HUES64 (cell line): ENCODE measurements at regions not wholly inside any gene's neighbourhood (a gene's known extent, or its start where the extent isn't known, plus 50 kb on each side); places are given as distances from the start of the nearest gene placed in this dataset.
"Not testable (repeated sequence)": the region's sequence is repeated elsewhere in the genome, so short reads cannot be mapped to it uniquely, and the experiment has no call there.

Experiments used
- H3K27ac ChIP-seq: 2 replicates; pipeline ENCODE4 v1.7.0; 2013; ENCODE audit warnings: low read depth, low read length, inconsistent platforms
- H3K27me3 ChIP-seq: 2 replicates; pipeline ENCODE4 v1.6.1; 2013; ENCODE audit warnings: mild to moderate bottlenecking, low read length; ENCODE audit not compliant: insufficient read depth
- H3K36me3 ChIP-seq: 2 replicates; pipeline ENCODE4 v1.6.1; 2013; ENCODE audit warnings: mild to moderate bottlenecking, low read length; ENCODE audit not compliant: insufficient read depth
- H3K4me1 ChIP-seq: 2 replicates; pipeline ENCODE4 v1.6.1; 2013; ENCODE audit warnings: mild to moderate bottlenecking, low read length, moderate library complexity; ENCODE audit not compliant: insufficient read depth
- H3K4me3 ChIP-seq: 2 replicates; pipeline ENCODE4 v1.5.1; 2013; ENCODE audit warnings: mild to moderate bottlenecking, low read length, moderate library complexity
- H3K9ac ChIP-seq: 2 replicates; pipeline ENCODE4 v1.6.1; 2013; ENCODE audit warnings: mild to moderate bottlenecking, low read depth, low read length
- H3K9me3 ChIP-seq: 2 replicates; pipeline ENCODE4 v1.6.1; 2013; ENCODE audit warnings: low read depth, low read length; ENCODE audit not compliant: insufficient read depth
- WGBS: fragments of 150-250, 120-280 bp; methylation state at CpG from one replicate; pipeline ENCODE4 v1.1.7; 2013; ENCODE audit warnings: missing lambda C conversion rate; 5-methylcytosine and 5-hydroxymethylcytosine counted together

- Histone ChIP-seq H3K4me3 (no peak overlapping the region), H3K9ac (no peak overlapping the region), H3K27ac (no peak overlapping the region), H3K27me3 (no peaks in the 10 kb centered on the region), H3K4me1 (no peaks in the 10 kb centered on the region), H3K9me3 (no peaks in the 10 kb centered on the region), H3K36me3 (no peaks in the 10 kb centered on the region)
- WGBS, result 92% methylated on average over 1 of the region's 1 CpG
Observed at GRCh38 chr15:46956881-46957280, 760.4 kb upstream of the SEMA6D start.

GRCh38 chr15:46960581-46960980 lies 756.7 kb upstream of the SEMA6D start:
- Histone ChIP-seq H3K4me1 (no peaks in the 10 kb centered on the region), H3K9ac (no peak overlapping the region), H3K9me3 (peaks cover 5% of the 10 kb centered on the region), H3K36me3 (no peaks in the 10 kb centered on the region), H3K4me3 (no peak overlapping the region), H3K27ac (no peak overlapping the region), H3K27me3 (no peaks in the 10 kb centered on the region)
- 97% methylated on average over 2 of the region's 3 CpGs for WGBS

GRCh38 chr15:46961795-46962194 lies 755.5 kb upstream of the SEMA6D start:
- Histone ChIP-seq H3K9ac (no peak overlapping the region), H3K4me3 (no peak overlapping the region), H3K36me3 (no peaks in the 10 kb centered on the region), H3K27ac (no peak overlapping the region), H3K27me3 (no peaks in the 10 kb centered on the region), H3K4me1 (no peaks in the 10 kb centered on the region), H3K9me3 (peaks cover 5% of the 10 kb centered on the region)

GRCh38 chr15:46988055-46988454 lies 729.2 kb upstream of the SEMA6D start:
- peaks cover 29% of the 10 kb centered on the region for H3K9me3 ChIP-seq
- H3K4me3 ChIP-seq, H3K9ac ChIP-seq, H3K27me3 ChIP-seq, H3K36me3 ChIP-seq, H3K27ac ChIP-seq, H3K4me1 ChIP-seq: not testable (repeated sequence)
- WGBS, result 92% methylated on average over 2 of the region's 2 CpGs

- Histone ChIP-seq H3K4me3 (no peak overlapping the region), H3K36me3 (no peaks in the 10 kb centered on the region), H3K27ac (no peak overlapping the region), H3K9ac (no peak overlapping the region), H3K27me3 (no peaks in the 10 kb centered on the region), H3K4me1 (no peaks in the 10 kb centered on the region), H3K9me3 (peaks cover under 1% of the 10 kb centered on the region; the same call in 1 of the 2 replicates)
- WGBS, result 97% methylated on average over 3 of the region's 3 CpGs
Observed at GRCh38 chr15:46996359-46996758, 720.9 kb upstream of the SEMA6D start.

GRCh38 chr15:46997501-46997900 lies 719.8 kb upstream of the SEMA6D start:
- 95% methylated on average over 3 of the region's 3 CpGs for WGBS
- H3K9me3 ChIP-seq, result no peaks in the 10 kb centered on the region

GRCh38 chr15:47003568-47003967 lies 713.7 kb upstream of the SEMA6D start:
- H3K27ac ChIP-seq, result no peak overlapping the region
- H3K9ac ChIP-seq, result no peak overlapping the region
- no peaks in the 10 kb centered on the region for H3K9me3 ChIP-seq
- H3K36me3 ChIP-seq, result no peaks in the 10 kb centered on the region
- no peaks in the 10 kb centered on the region for H3K4me1 ChIP-seq
- WGBS, result 83% methylated on average over 1 of the region's 1 CpG
- no peaks in the 10 kb centered on the region for H3K27me3 ChIP-seq
- H3K4me3 ChIP-seq, result no peak overlapping the region

More at GRCh38 chr15:46997501-46997900, 719.8 kb upstream of the SEMA6D start:
- no peak overlapping the region for H3K4me3 ChIP-seq
- H3K4me1 ChIP-seq, result no peaks in the 10 kb centered on the region
- no peak overlapping the region for H3K27ac ChIP-seq
- no peaks in the 10 kb centered on the region for H3K27me3 ChIP-seq
- no peaks in the 10 kb centered on the region for H3K36me3 ChIP-seq
- H3K9ac ChIP-seq, result no peak overlapping the region

GRCh38 chr15:47013446-47013845 lies 703.9 kb upstream of the SEMA6D start:
- H3K27me3 ChIP-seq, result no peaks in the 10 kb centered on the region
- H3K9ac ChIP-seq, result no peak overlapping the region
- no peak overlapping the region for H3K27ac ChIP-seq
- no peaks in the 10 kb centered on the region for H3K4me1 ChIP-seq
- H3K4me3 ChIP-seq, result no peak overlapping the region
- no peaks in the 10 kb centered on the region for H3K36me3 ChIP-seq
- H3K9me3 ChIP-seq, result no peaks in the 10 kb centered on the region

- H3K27ac ChIP-seq, result no peak overlapping the region
- no peaks in the 10 kb centered on the region for H3K36me3 ChIP-seq
- H3K4me1 ChIP-seq, result no peaks in the 10 kb centered on the region
- 84% methylated on average over 5 of the region's 5 CpGs for WGBS
- H3K4me3 ChIP-seq, result no peak overlapping the region
- H3K27me3 ChIP-seq, result no peaks in the 10 kb centered on the region
- no peak overlapping the region for H3K9ac ChIP-seq
- H3K9me3 ChIP-seq, result no peaks in the 10 kb centered on the region
Observed at GRCh38 chr15:47027322-47027946, 689.9 kb upstream of the SEMA6D start.

- no peaks in the 10 kb centered on the region for H3K27me3 ChIP-seq
- no peaks in the 10 kb centered on the region for H3K36me3 ChIP-seq
- WGBS, result 95% methylated on average over 1 of the region's 2 CpGs
- H3K4me3 ChIP-seq, result no peak overlapping the region
- H3K4me1 ChIP-seq, result no peaks in the 10 kb centered on the region
- no peak overlapping the region for H3K9ac ChIP-seq
- no peak overlapping the region for H3K27ac ChIP-seq
- H3K9me3 ChIP-seq, result no peaks in the 10 kb centered on the region
Observed at GRCh38 chr15:47035475-47036406, 681.6 kb upstream of the SEMA6D start.

GRCh38 chr15:47037003-47037402 lies 680.3 kb upstream of the SEMA6D start:
- Histone ChIP-seq H3K9me3 (no peaks in the 10 kb centered on the region), H3K27me3 (no peaks in the 10 kb centered on the region), H3K36me3 (no peaks in the 10 kb centered on the region), H3K4me3 (no peak overlapping the region), H3K9ac (no peak overlapping the region), H3K27ac (no peak overlapping the region), H3K4me1 (no peaks in the 10 kb centered on the region)
- 89% methylated on average over 1 of the region's 1 CpG for WGBS
